HG03457 (cell line): ENCODE measurements at regions not wholly inside any gene's neighbourhood (a gene's known extent, or its start where the extent isn't known, plus 50 kb on each side); places are given as distances from the start of the nearest gene placed in this dataset.
"Not testable (repeated sequence)": the region's sequence is repeated elsewhere in the genome, so short reads cannot be mapped to it uniquely, and the experiment has no call there.

Experiments
- ATAC-seq: cut with Tn5 transposase; IDR thresholded peaks from one replicate; pipeline ENCODE4 v1.9.1; 2021; ENCODE audit warnings: moderate number of reproducible peaks; ENCODE audit not compliant: unreplicated experiment

GRCh38 chr2:83340424-83340823 lies 1118.7 kb downstream of the SUCLG1 start:
- no peak for ATAC-seq

GRCh38 chr2:83339942-83340341 lies 1119.1 kb downstream of the SUCLG1 start:
- ATAC-seq, result not testable (repeated sequence)

DNA sequence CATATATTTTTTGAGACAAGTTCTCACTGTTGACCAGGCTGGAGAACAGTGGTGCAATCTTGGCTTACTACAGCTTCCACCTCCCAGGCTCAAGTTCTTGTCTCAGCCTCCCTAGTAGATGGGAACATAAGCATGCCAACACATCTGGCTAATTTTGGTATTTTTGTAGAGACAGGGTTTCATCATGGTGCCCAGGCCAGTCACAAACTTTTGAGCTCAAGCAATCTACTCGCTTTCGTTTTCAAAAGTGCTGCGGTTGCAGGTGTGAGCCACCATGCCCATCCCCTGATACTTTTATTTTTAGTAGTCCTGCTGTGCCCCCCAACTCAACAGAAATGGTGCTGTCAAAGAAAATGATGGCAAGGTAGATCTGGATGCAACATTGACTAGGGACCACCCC lies 1127.3 kb downstream of the SUCLG1 start:
- no peak for ATAC-seq

- no peak for ATAC-seq
These were observed 1136.0 kb downstream of the SUCLG1 start for GRCh38 chr2:83323038-83323437.

GRCh38 chr2:83320053-83320452 lies 1139.0 kb downstream of the SUCLG1 start:
- no peak for ATAC-seq

GRCh38 chr2:83305758-83306378 lies 1153.2 kb downstream of the SUCLG1 start:
- no peak for ATAC-seq

- no peak for ATAC-seq
These were observed 1168.0 kb downstream of the SUCLG1 start for GRCh38 chr2:83291083-83291482.

GRCh38 chr2:83282841-83283240 lies 1176.2 kb downstream of the SUCLG1 start:
- no peak for ATAC-seq

- no peak for ATAC-seq
These were observed 1176.9 kb downstream of the SUCLG1 start for GRCh38 chr2:83282043-83282795.

DNA sequence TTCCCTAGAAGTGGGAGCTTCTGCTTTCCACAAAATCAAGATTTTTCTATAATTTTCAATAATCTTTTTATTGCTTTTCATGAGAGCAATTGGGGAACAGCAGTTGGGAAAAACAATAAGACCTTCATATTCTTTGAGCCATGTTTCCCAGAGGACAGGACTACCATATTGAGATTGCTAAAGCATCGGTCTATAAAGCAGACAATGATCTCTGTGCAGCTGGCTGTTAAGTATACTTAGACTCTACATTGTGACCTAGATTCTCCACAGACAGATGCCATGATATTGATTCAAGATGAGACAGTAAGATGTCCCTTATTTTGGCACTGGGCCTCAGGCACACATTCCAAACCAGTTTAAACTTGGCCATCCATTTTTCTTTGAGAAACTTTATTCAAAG lies 1178.7 kb downstream of the SUCLG1 start:
- ATAC-seq, result no peak

DNA sequence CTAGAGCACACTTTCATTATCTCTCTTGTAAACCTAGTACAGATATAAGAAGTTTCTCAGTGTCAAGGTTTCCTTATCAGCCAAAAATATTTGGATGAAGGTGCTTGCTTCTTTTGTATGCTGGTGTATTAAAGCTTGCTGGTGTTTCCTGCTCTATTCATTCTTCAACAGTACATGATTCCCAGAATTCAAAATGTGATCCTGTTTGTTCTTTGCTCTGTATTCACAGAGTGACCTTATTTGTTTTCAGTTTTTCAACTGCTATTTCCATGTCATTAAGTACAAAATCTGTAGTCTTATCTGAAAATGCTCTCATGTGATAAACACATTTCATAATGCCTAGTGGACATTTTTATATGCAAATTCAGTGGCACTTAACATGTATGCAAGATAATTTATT lies 1185.8 kb downstream of the SUCLG1 start:
- no peak for ATAC-seq

GRCh38 chr2:83261591-83262136 lies 1197.4 kb downstream of the SUCLG1 start:
- no peak for ATAC-seq

DNA sequence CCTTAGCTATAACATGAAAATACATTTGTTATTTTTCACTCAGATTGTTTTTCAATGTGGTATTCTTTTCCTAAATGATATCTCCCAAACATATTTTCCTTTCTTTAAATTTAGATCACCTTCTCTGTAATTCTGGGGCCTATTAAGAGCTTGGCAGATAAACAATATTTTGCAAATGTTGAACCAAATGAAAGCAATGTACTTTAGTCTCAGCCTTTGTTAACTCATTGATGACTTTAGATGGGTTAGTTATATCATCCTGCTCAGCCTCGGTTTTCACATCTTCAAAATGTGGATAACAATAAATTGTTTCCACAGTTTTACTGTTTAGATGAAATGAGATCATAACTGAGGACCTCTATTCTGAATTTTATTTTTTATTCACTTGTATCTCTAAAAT lies 1205.2 kb downstream of the SUCLG1 start:
- ATAC-seq, result no peak

- no peak for ATAC-seq
These were observed 1207.7 kb downstream of the SUCLG1 start for GRCh38 chr2:83251321-83251872.

DNA sequence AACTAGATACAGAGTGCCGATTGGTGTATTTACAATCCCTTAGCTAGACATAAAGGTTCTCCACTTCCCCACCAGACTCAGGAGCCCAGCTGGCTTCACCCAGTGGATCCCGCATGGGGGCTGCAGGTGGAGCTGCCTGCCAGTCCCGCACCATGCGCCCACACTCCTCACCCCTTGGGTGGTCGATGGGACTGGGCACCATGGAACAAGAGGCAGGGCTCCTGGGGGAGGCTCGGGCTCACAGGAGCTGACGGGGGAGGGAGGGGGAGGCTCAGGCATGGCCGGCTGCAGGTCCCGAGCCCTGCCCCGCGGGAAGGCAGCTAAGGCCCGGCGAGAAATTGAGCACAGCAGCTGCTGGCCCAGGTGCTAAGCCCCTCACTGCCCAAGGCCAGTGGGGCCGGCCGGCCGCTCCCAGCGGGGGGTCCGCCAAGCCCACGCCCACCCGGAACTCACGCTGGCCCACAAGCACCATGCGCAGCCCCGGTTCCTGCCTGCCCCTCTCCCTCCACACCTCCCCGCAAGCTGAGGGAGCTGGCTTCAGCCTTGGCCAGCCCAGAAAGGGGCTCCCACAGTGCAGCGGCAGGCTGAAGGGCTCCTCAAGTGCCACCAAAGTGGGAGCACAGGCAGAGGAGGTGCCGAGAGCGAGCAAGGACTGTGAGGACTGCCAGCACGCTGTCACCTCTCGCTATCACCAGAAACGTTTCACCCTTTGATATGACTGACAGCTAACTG lies 1213.1 kb downstream of the SUCLG1 start:
- not testable (repeated sequence) for ATAC-seq

- no peak for ATAC-seq
These were observed 1218.5 kb downstream of the SUCLG1 start for GRCh38 chr2:83240611-83241010.

DNA sequence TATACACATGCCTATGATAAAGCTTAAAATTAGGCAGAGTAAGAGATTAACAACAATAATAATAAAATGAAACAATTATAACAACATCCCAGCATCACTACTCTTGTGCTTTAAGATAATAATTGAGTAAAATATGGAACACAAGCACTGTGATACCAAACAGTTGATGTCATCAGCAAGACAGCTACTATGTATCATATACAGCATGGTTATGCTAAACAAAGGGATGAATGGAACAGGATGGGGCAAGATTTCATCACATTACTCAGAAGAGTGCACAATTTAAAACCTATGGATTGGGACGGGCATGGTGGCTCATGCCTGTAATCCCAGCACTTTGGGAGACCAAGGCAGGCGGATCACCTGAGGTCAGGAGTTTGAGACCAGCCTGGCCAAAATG lies 1221.0 kb downstream of the SUCLG1 start:
- ATAC-seq, result no peak

- ATAC-seq, result no peak
These were observed 1224.8 kb downstream of the SUCLG1 start for GRCh38 chr2:83234246-83234645.

- ATAC-seq, result no peak
These were observed 1225.3 kb downstream of the SUCLG1 start for GRCh38 chr2:83233781-83234180.

DNA sequence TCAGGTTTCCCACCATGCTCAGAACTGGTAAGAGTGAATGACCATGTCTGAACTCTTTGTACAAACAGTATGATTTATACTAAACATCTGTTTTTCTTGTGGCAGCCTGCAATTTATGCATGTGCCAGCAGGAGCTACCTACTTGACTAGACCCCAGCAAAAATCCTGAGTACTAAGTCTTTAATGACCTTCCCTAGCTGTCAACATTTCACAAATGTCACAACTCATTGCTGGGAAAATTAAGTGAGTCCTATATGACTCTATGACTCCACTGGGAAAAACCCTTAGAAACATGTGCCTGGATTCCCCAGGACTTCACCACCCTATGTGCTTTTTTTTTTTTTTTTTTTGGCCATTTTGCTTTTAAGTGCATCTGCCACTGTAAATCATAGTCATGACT lies 1225.8 kb downstream of the SUCLG1 start:
- no peak for ATAC-seq

GRCh38 chr2:83229443-83229842 lies 1229.6 kb downstream of the SUCLG1 start:
- ATAC-seq, result no peak
